DOHH2 (cell line): ENCODE measurements at regions not wholly inside any gene's neighbourhood (a gene's known extent, or its start where the extent isn't known, plus 50 kb on each side); places are given as distances from the start of the nearest gene placed in this dataset.
"Not testable (repeated sequence)": the region's sequence is repeated elsewhere in the genome, so short reads cannot be mapped to it uniquely, and the experiment has no call there.

ENCODE experiments used
- H3F3A ChIP-seq: fragments of 200-600 bp; sonication (generic), shearing (Covaris generic); 2 replicates; pipeline ENCODE4 v1.6.0; 2016; ENCODE audit warnings: antibody characterized with exemption, mild to moderate bottlenecking; ENCODE audit not compliant: control insufficient read depth, insufficient read depth
- H3K27ac ChIP-seq: fragments of 200-600 bp; sonication (generic); 2 replicates; pipeline ENCODE4 v1.5.1; 2014; ENCODE audit warnings: low read depth, mild to moderate bottlenecking, low read length, moderate library complexity
- H3K27me3 ChIP-seq: fragments of 200-600 bp; sonication (generic); 2 replicates; pipeline ENCODE4 v1.6.1; 2014; ENCODE audit warnings: mild to moderate bottlenecking, low read length, mixed read lengths; ENCODE audit not compliant: control insufficient read depth
- H3K36me3 ChIP-seq: fragments of 200-600 bp; sonication (generic); 2 replicates; pipeline ENCODE4 v1.6.1; 2014; ENCODE audit warnings: mild to moderate bottlenecking, low read length, moderate library complexity, mixed read lengths; ENCODE audit not compliant: control insufficient read depth
- H3K4me1 ChIP-seq: fragments of 200-600 bp; sonication (generic); 2 replicates; pipeline ENCODE4 v1.6.1; 2014; ENCODE audit warnings: mild to moderate bottlenecking, low read length, mixed read lengths; ENCODE audit not compliant: control insufficient read depth
- H3K4me2 ChIP-seq: fragments of 200-600 bp; sonication (generic); 2 replicates; pipeline ENCODE4 v1.6.0; 2014; ENCODE audit warnings: mild to moderate bottlenecking, low read length, moderate library complexity
- H3K4me3 ChIP-seq: fragments of 200-600 bp; sonication (generic); 2 replicates; pipeline ENCODE4 v1.5.1; 2014; ENCODE audit warnings: mild to moderate bottlenecking, low read length, mixed read lengths
- H3K79me2 ChIP-seq: fragments of 200-600 bp; sonication (generic); 2 replicates; pipeline ENCODE4 v1.6.1; 2014; ENCODE audit warnings: mild to moderate bottlenecking, low read length, mixed read lengths; ENCODE audit not compliant: control insufficient read depth
- H3K9me2 ChIP-seq: fragments of 200-600 bp; sonication (generic); replicated peaks from 2 replicates; pipeline ENCODE4 v1.6.1; 2014; ENCODE audit warnings: mild to moderate bottlenecking, low read length, mixed read lengths; ENCODE audit not compliant: control insufficient read depth
- H3K9me3 ChIP-seq: fragments of 200-600 bp; sonication (generic); 2 replicates; pipeline ENCODE4 v1.6.1; 2014; ENCODE audit warnings: antibody characterized with exemption, low read length, mixed read lengths; ENCODE audit not compliant: control insufficient read depth, insufficient read depth
- H4K20me1 ChIP-seq: fragments of 200-600 bp; sonication (generic); 2 replicates; pipeline ENCODE4 v1.6.0; 2014; ENCODE audit warnings: low read depth, mild to moderate bottlenecking, antibody characterized with exemption, low read length, moderate library complexity; ENCODE audit not compliant: control insufficient read depth, insufficient read depth
- EZH2phosphoT487 ChIP-seq: fragments of 200-600 bp; sonication (generic); IDR thresholded peaks from 2 replicates; pipeline ENCODE4 v1.6.1; 2017; ENCODE audit warnings: borderline replicate concordance, mild to moderate bottlenecking, antibody characterized with exemption, low read length, moderate library complexity, mixed read lengths
- TF ChIP-seq, protein P1 (sequence below): fragments of 200-600 bp; sonication (generic); IDR thresholded peaks from one replicate; pipeline ENCODE4 v1.5.1; 2014; ENCODE audit warnings: antibody characterized with exemption, mild to moderate bottlenecking, low read depth, low read length; ENCODE audit not compliant: poor library complexity, severe bottlenecking

GRCh38 chr4:111957997-111958396, 187.3 kb upstream of the FAM241A start:
- H3K9me2 ChIP-seq, result no peaks in the 10 kb centered on the region
- H4K20me1 ChIP-seq, result no peaks in the 10 kb centered on the region
- H3K79me2 ChIP-seq, result no peaks in the 10 kb centered on the region
- no peaks in the 10 kb centered on the region for H3K9me3 ChIP-seq
- H3K4me2 ChIP-seq, result no peak overlapping the region
- no peaks in the 10 kb centered on the region for H3K4me1 ChIP-seq
- H3K27me3 ChIP-seq, result no peaks in the 10 kb centered on the region
- H3K4me3 ChIP-seq, result no peak overlapping the region
- H3F3A ChIP-seq, result no peaks in the 10 kb centered on the region
- no peaks in the 10 kb centered on the region for H3K36me3 ChIP-seq
- H3K27ac ChIP-seq, result no peak overlapping the region
- TF ChIP-seq EZH2phosphoT487, result no peak
- TF ChIP-seq, protein P1, sequence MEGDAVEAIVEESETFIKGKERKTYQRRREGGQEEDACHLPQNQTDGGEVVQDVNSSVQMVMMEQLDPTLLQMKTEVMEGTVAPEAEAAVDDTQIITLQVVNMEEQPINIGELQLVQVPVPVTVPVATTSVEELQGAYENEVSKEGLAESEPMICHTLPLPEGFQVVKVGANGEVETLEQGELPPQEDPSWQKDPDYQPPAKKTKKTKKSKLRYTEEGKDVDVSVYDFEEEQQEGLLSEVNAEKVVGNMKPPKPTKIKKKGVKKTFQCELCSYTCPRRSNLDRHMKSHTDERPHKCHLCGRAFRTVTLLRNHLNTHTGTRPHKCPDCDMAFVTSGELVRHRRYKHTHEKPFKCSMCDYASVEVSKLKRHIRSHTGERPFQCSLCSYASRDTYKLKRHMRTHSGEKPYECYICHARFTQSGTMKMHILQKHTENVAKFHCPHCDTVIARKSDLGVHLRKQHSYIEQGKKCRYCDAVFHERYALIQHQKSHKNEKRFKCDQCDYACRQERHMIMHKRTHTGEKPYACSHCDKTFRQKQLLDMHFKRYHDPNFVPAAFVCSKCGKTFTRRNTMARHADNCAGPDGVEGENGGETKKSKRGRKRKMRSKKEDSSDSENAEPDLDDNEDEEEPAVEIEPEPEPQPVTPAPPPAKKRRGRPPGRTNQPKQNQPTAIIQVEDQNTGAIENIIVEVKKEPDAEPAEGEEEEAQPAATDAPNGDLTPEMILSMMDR, result no peak

DNA sequence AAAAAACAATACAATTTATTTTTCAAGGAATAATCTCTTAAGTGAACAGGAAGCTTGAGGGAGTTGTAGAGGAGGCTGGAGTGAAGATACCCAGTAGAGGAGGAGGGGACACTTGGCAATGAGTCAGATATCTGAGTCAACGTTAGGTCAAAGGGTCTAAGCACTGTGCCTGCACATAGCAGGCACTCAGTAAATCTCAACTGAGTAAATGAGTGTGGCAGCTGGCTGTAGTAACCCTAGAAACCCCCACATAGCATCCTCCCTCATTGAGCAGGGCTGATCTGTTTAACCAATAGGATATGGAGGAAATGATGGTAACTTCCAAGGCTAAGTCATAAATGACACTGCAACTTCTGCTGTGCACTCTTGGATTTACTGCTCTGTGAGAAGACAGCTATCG, 186.0 kb upstream of the FAM241A start:
- H3K27ac ChIP-seq, result no peak overlapping the region
- no peak overlapping the region for H3K4me2 ChIP-seq

DNA sequence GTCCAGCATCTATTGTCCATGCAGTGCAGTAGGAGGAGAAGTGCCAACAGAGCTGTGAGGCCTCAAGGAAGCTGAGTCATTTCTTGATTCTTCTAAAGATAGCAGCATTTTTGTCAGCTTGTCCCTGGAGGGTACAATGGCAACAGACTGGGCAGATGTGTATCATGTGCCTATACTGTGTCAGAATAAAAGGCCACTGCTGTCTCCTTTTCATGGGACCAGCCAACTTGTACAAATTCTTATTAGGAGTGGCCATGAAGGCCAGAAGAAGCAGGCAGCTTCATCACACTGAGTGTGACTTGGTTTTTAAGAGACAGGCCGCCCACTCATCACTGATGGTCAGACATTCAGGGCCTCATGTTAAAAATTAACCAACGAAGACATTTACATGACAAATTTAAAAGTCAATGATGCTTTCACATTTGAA, 185.0 kb upstream of the FAM241A start:
- Histone ChIP-seq H3K27ac (no peak overlapping the region), H3K4me2 (no peak overlapping the region), H3F3A (no peaks in the 10 kb centered on the region), H3K4me1 (no peaks in the 10 kb centered on the region), H3K79me2 (no peaks in the 10 kb centered on the region), H3K4me3 (no peak overlapping the region), H3K9me2 (no peaks in the 10 kb centered on the region), H3K9me3 (no peaks in the 10 kb centered on the region), H3K36me3 (no peaks in the 10 kb centered on the region), H4K20me1 (no peaks in the 10 kb centered on the region), H3K27me3 (no peaks in the 10 kb centered on the region)
- TF ChIP-seq, protein P1, result no peak
- TF ChIP-seq EZH2phosphoT487, result no peak

More for the DNA sequence above, 186.0 kb upstream of the FAM241A start:
- Histone ChIP-seq H3K4me3 (no peak overlapping the region), H4K20me1 (no peaks in the 10 kb centered on the region), H3K27me3 (no peaks in the 10 kb centered on the region), H3K79me2 (no peaks in the 10 kb centered on the region), H3K4me1 (no peaks in the 10 kb centered on the region), H3K9me2 (no peaks in the 10 kb centered on the region), H3F3A (no peaks in the 10 kb centered on the region), H3K9me3 (no peaks in the 10 kb centered on the region), H3K36me3 (no peaks in the 10 kb centered on the region)
- TF ChIP-seq, protein P1, result no peak
- no peak for TF ChIP-seq EZH2phosphoT487

DNA sequence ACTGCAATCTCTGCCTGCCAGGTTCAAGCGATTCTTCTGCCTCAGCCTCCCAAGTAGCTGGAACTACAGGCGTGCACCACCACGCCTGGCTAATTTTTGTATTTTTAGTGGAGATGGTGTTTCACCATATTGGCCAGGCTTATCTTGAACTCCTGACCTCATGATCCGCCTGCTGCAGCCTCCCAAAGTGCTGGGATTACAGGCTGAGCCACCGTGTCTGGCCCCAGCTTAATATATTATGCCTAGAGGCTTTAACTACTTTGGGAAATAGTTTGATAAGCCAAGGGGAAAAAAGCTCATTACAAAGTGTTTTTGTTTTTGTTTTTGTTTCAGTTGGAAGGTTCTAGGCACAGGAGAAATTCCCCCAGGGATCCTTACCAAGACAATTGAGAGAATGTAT, 184.2 kb upstream of the FAM241A start:
- H3K27me3 ChIP-seq, H3F3A ChIP-seq, H3K4me2 ChIP-seq, H3K4me3 ChIP-seq, H3K4me1 ChIP-seq, H3K9me2 ChIP-seq, H3K36me3 ChIP-seq, H3K9me3 ChIP-seq, H4K20me1 ChIP-seq, H3K27ac ChIP-seq, H3K79me2 ChIP-seq: not testable (repeated sequence)
